SJSA1 (cell line): ENCODE measurements at regions not wholly inside any gene's neighbourhood (a gene's known extent, or its start where the extent isn't known, plus 50 kb on each side); places are given as distances from the start of the nearest gene placed in this dataset.
"Not testable (repeated sequence)": the region's sequence is repeated elsewhere in the genome, so short reads cannot be mapped to it uniquely, and the experiment has no call there.

Source experiments
- DNase-seq, 2 experiments: peaks; one replicate each; pipeline ENCODE4 v3.0.0-alpha.2; 2015 to 2020; ENCODE audit warnings: low spot score in 2 of 2, low read depth in 1 of 2
- H3K27ac ChIP-seq: fragments of 250-450 bp; sonication (Bioruptor Pico); 2 replicates; pipeline ENCODE4 v1.5.1; 2020; ENCODE audit warnings: mild to moderate bottlenecking, moderate library complexity
- H3K27me3 ChIP-seq: fragments of 250-450 bp; sonication (Bioruptor Pico); replicated peaks from 2 replicates; pipeline ENCODE4 v1.5.1; 2020; ENCODE audit warnings: mild to moderate bottlenecking, moderate library complexity
- H3K36me3 ChIP-seq: fragments of 250-450 bp; sonication (Bioruptor Pico); 2 replicates; pipeline ENCODE4 v1.5.1; 2020; ENCODE audit warnings: mild to moderate bottlenecking
- H3K4me1 ChIP-seq: fragments of 250-450 bp; sonication (Bioruptor Pico); replicated peaks from 2 replicates; pipeline ENCODE4 v1.6.1; 2021; ENCODE audit warnings: mild to moderate bottlenecking
- H3K4me3 ChIP-seq: fragments of 250-450 bp; sonication (Bioruptor Pico); 2 replicates; pipeline ENCODE4 v1.5.1; 2020; ENCODE audit warnings: mild to moderate bottlenecking
- H3K9me3 ChIP-seq: fragments of 250-450 bp; sonication (Bioruptor Pico); replicated peaks from 2 replicates; pipeline ENCODE4 v1.5.1; 2020; ENCODE audit warnings: mild to moderate bottlenecking

DNA sequence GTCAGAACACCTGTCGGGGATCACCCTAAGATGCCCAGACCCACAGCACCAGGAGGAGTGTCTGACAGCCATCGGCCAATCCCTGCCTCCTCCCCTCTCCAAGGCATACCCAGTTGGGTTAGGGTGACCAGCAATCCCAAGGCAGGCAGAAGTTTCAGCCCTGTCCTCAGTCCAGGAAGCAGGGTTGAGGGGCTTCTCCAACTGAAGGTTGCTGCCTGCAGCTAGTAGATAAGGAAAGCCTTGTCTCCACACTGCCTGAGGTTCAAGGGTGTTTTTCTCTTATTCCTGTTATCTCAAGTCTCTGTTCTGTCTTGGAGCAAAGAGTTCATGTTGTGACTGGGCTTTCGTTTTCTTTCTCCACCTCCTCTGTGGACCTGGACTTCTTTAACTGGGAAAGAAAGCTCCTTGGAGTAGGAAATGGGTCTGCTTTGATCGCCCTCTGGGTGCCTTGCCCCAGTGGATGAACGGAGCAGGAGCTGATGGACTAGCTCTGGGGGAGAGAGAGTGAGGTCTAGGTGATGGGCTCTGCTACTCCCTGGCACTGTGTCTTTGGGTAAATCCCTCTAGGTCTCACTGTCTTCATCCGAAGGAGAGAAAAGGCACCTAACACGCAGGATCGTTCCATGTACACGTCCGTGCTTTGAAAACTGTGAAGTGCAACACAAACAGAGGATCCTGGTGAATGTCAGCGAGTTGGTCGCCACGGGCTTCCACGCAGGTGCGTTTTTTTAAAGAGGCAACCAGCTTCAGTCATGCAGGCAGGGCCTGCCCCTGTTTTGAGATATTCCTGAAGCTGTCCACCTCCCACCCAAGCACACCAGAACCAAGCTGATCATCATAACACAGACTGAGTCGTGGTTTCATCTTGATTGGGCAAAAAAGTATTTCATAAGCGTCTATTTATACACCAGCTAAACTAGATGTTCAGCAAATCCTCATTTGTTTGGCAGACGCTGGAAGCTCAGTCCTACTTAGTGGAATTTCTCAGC, 52.5 kb upstream of the FOXN3 start:
- no peaks in the 10 kb centered on the region for H3K27me3 ChIP-seq
- DNase-seq = no peak
- no peaks in the 10 kb centered on the region for H3K4me1 ChIP-seq
- H3K27ac ChIP-seq = no peak overlapping the region
- no peaks in the 10 kb centered on the region for H3K9me3 ChIP-seq
- no peak overlapping the region for H3K4me3 ChIP-seq
- no peaks in the 10 kb centered on the region for H3K36me3 ChIP-seq

DNA sequence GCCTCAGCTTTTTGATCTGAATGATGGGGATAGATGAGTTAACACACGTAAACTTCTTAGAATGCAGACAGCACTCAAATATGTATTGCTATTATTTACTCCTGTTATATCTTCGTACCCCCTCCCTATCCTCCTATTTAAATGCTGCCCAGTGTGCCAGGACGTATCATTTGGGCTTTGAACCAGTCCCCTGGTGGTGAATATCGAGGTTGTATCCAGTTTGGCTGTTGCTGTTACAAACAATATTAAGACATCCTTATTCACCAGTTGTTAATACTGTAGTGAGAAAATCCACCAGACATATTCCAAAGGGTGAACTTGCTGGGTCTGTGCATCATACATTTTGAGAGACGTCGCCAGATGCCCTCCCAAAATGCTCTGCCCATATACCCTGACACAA, 51.5 kb upstream of the FOXN3 start:
- H3K9me3 ChIP-seq = no peaks in the 10 kb centered on the region
- H3K27me3 ChIP-seq = no peaks in the 10 kb centered on the region
- H3K36me3 ChIP-seq = no peaks in the 10 kb centered on the region
- no peak overlapping the region for H3K4me3 ChIP-seq
- no peaks in the 10 kb centered on the region for H3K4me1 ChIP-seq
- H3K27ac ChIP-seq = no peak overlapping the region
- no peak for DNase-seq

GRCh38 chr14:89468030-89468429, 51.0 kb upstream of the FOXN3 start:
- H3K9me3 ChIP-seq, H3K36me3 ChIP-seq, H3K4me3 ChIP-seq, H3K4me1 ChIP-seq, H3K27me3 ChIP-seq, DNase-seq, H3K27ac ChIP-seq: not testable (repeated sequence)

DNA sequence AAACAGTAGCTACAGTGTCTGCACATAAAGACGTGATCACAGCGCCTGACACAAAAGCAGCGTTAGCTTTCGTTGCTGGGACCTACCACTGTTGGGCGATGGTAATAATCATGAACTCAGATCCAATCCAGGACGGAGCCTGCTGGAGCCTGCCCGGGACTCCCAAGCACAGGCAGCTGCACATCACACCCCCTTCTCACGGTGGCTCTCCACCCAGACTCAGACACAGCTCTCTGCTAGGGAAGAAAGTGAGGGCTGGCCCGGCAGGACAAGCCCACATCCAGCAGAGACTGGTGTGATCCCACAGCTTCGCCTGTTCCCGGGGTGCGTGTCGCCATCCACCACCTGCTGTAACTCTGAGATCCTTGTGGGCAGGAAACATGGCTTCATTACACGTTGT, 49.9 kb upstream of the FOXN3 start:
- no peak overlapping the region for H3K27ac ChIP-seq

More for the DNA sequence above, 49.9 kb upstream of the FOXN3 start:
- Histone ChIP-seq H3K4me1 (no peaks in the 10 kb centered on the region), H3K36me3 (no peaks in the 10 kb centered on the region), H3K27me3 (no peaks in the 10 kb centered on the region), H3K9me3 (no peaks in the 10 kb centered on the region), H3K4me3 (no peak overlapping the region)
- no peak for DNase-seq
